ENCODE measurements at regions not wholly inside any gene's neighbourhood (a gene's known extent, or its start where the extent isn't known, plus 50 kb on each side); places are given as distances from the start of the nearest gene placed in this dataset.

GRCh38 chr12:60035835-60036234 is 440.0 kb downstream of the SLC16A7 start:
- no peak for DNase-seq (ENCODE audit: low read depth)

GRCh38 chr12:60042835-60043234 is 447.0 kb downstream of the SLC16A7 start:
- no peak for DNase-seq (ENCODE audit: low read depth)

- DNase-seq (ENCODE audit: low read depth) = no peak
These were observed 447.4 kb downstream of the SLC16A7 start for GRCh38 chr12:60043236-60043635.

- DNase-seq (ENCODE audit: low read depth) = no peak
These were observed 456.7 kb downstream of the SLC16A7 start for GRCh38 chr12:60052483-60052882.

GRCh38 chr12:60059180-60059579 is 463.4 kb downstream of the SLC16A7 start:
- DNase-seq (ENCODE audit: low read depth) = no peak

- DNase-seq (ENCODE audit: low read depth) = no peak
These were observed 470.8 kb downstream of the SLC16A7 start for GRCh38 chr12:60066655-60067054.

GRCh38 chr12:60070552-60070951 is 474.7 kb downstream of the SLC16A7 start:
- no peak for DNase-seq (ENCODE audit: low read depth)

GRCh38 chr12:60071759-60072191 is 475.9 kb downstream of the SLC16A7 start:
- DNase-seq (ENCODE audit: low read depth) = no peak

GRCh38 chr12:60072911-60073310 is 477.1 kb downstream of the SLC16A7 start:
- DNase-seq (ENCODE audit: low read depth) = no peak

GRCh38 chr12:60075091-60075490 is 479.3 kb downstream of the SLC16A7 start:
- DNase-seq (ENCODE audit: low read depth) = no peak

- no peak for DNase-seq (ENCODE audit: low read depth)
These were observed 482.2 kb downstream of the SLC16A7 start for GRCh38 chr12:60078026-60078425.

GRCh38 chr12:60093428-60093827 is 497.6 kb downstream of the SLC16A7 start:
- DNase-seq (ENCODE audit: low read depth) = no peak

- DNase-seq (ENCODE audit: low read depth) = no peak
These were observed 498.6 kb downstream of the SLC16A7 start for GRCh38 chr12:60094436-60094835.

- DNase-seq (ENCODE audit: low read depth) = no peak
These were observed 500.9 kb downstream of the SLC16A7 start for GRCh38 chr12:60096727-60097126.

GRCh38 chr12:60100160-60100559 is 504.3 kb downstream of the SLC16A7 start:
- no peak for DNase-seq (ENCODE audit: low read depth)

- DNase-seq (ENCODE audit: low read depth) = no peak
These were observed 505.0 kb downstream of the SLC16A7 start for GRCh38 chr12:60100852-60101251.

- no peak for DNase-seq (ENCODE audit: low read depth)
These were observed 505.9 kb downstream of the SLC16A7 start for GRCh38 chr12:60101715-60102114.

- DNase-seq (ENCODE audit: low read depth) = no peak
These were observed 510.4 kb downstream of the SLC16A7 start for GRCh38 chr12:60106214-60106613.

- DNase-seq (ENCODE audit: low read depth) = no peak
These were observed 512.2 kb downstream of the SLC16A7 start for GRCh38 chr12:60107992-60108391.

GRCh38 chr12:60112063-60112462 is 516.2 kb downstream of the SLC16A7 start:
- DNase-seq (ENCODE audit: low read depth) = no peak

- no peak for DNase-seq (ENCODE audit: low read depth)
These were observed 516.9 kb downstream of the SLC16A7 start for GRCh38 chr12:60112763-60113162.

- DNase-seq (ENCODE audit: low read depth) = no peak
These were observed 518.3 kb downstream of the SLC16A7 start for GRCh38 chr12:60114169-60114568.

GRCh38 chr12:60119327-60119726 is 523.5 kb downstream of the SLC16A7 start:
- DNase-seq (ENCODE audit: low read depth) = no peak

GRCh38 chr12:60120199-60120598 is 524.4 kb downstream of the SLC16A7 start:
- no peak for DNase-seq (ENCODE audit: low read depth)

GRCh38 chr12:60123557-60123956 is 527.7 kb downstream of the SLC16A7 start:
- no peak for DNase-seq (ENCODE audit: low read depth)
